Kidney (tissue), 13 donors: ENCODE measurements at regions not wholly inside any gene's neighbourhood (a gene's known extent, or its start where the extent isn't known, plus 50 kb on each side); places are given as distances from the start of the nearest gene placed in this dataset.

Source experiments
- DNase-seq, 5 donors: peaks; one replicate each; pipeline ENCODE4 v3.0.0-alpha.2; 2013 to 2020
- FAIRE-seq: peaks from 2 replicates; lab custom pipeline; 2012; peaks lifted over from hg19 to GRCh38; lab: Jason Lieb, UNC
- H3K27ac ChIP-seq, 2 donors: one replicate each; pipeline ENCODE4 v1.7.0; 2013; ENCODE audit warnings: low read depth in 2 of 2, low read length in 2 of 2, inconsistent platforms in 1 of 2
- H3K27me3 ChIP-seq: one replicate; pipeline ENCODE4 v1.7.1; 2013; ENCODE audit warnings: low read length, inconsistent platforms; ENCODE audit not compliant: control insufficient read depth, insufficient read depth
- H3K36me3 ChIP-seq, 3 donors: one replicate each; pipeline versions ENCODE4 v1.7.0 to v1.7.1; 2013; ENCODE audit warnings: low read length in 3 of 3, control low read depth in 1 of 3, inconsistent platforms in 1 of 3; ENCODE audit not compliant: insufficient read depth in 3 of 3, control insufficient read depth in 2 of 3
- H3K4me1 ChIP-seq, 3 donors: one replicate each; pipeline versions ENCODE4 v1.7.0 to v1.7.1; 2013; ENCODE audit warnings: low read length in 3 of 3, inconsistent platforms in 1 of 3, low read depth in 1 of 3; ENCODE audit not compliant: control insufficient read depth in 2 of 3, insufficient read depth in 2 of 3
- H3K4me3 ChIP-seq, 3 donors: one replicate each; pipeline versions ENCODE4 v1.7.0 to v1.8.1; 2013; ENCODE audit warnings: low read length in 3 of 3, control low read depth in 1 of 3, inconsistent platforms in 1 of 3
- H3K9ac ChIP-seq, 3 donors: one replicate each; pipeline versions ENCODE4 v1.7.0 to v1.7.1; 2013; ENCODE audit warnings: low read length in 3 of 3, control low read depth in 1 of 3, inconsistent platforms in 1 of 3
- H3K9me3 ChIP-seq, 3 donors: one replicate each; pipeline versions ENCODE4 v1.7.0 to v1.7.1; 2013; ENCODE audit warnings: low read length in 3 of 3, control low read depth in 1 of 3, inconsistent platforms in 1 of 3; ENCODE audit not compliant: control insufficient read depth in 2 of 3, insufficient read depth in 1 of 3
- CTCF ChIP-seq: IDR thresholded peaks from 3 replicates; pipeline ENCODE4 v1.5.1; 2012; ENCODE audit warnings: mild to moderate bottlenecking, moderate library complexity, borderline replicate concordance; ENCODE audit not compliant: insufficient read depth; ENCODE audit errors: extremely low read depth
- intact Hi-C: fragments of 100-400 bp; cut with DNase I; formaldehyde crosslinking; loops from one replicate; pipeline ENCODE4 v1.11.1; 2022
- donor health status: control.
- donor health status: control.
- donor health status: control.
- donor health status: control.
- donor health status: control.
- donor health status: DM: yes; HTN: yes; CAD: no.
- donor health status: Normal renal cell carcinoma (clear cell type).

- no peak overlapping the region for H3K4me3 ChIP-seq
- no peaks in the 10 kb centered on the region for H3K36me3 ChIP-seq
- DNase-seq (no peak), FAIRE-seq (no peak)
- H3K27ac ChIP-seq, result no peak overlapping the region
- TF ChIP-seq CTCF, result no peak
- H3K4me1 ChIP-seq, result no peaks in the 10 kb centered on the region
- no peak overlapping the region for H3K9ac ChIP-seq
- intact Hi-C loops, result no loop called here
- H3K27me3 ChIP-seq, result no peaks in the 10 kb centered on the region
- peaks cover 0 to 10% (median 0%) of the 10 kb centered on the region in 3 donors for H3K9me3 ChIP-seq
These were observed 93.6 kb downstream of the SNRPE start for GRCh38 chr1:203954788-203955552.

GRCh38 chr1:203968761-203969160 lies 104.2 kb upstream of the SOX13 start:
- H3K9me3 ChIP-seq, result no peaks in the 10 kb centered on the region
- H3K36me3 ChIP-seq, result no peaks in the 10 kb centered on the region
- no peak overlapping the region for H3K4me3 ChIP-seq
- no peak overlapping the region for H3K9ac ChIP-seq
- no peak for TF ChIP-seq CTCF
- intact Hi-C loops, result no loop called here
- H3K27ac ChIP-seq, result no peak overlapping the region
- no peak for DNase-seq
- no peak for FAIRE-seq
- no peaks in the 10 kb centered on the region for H3K4me1 ChIP-seq
- no peaks in the 10 kb centered on the region for H3K27me3 ChIP-seq

- Histone ChIP-seq H3K4me3 (no peak overlapping the region), H3K9me3 (peaks cover 0 to 4% (median 0%) of the 10 kb centered on the region in 3 donors), H3K4me1 (no peaks in the 10 kb centered on the region), H3K9ac (no peak overlapping the region), H3K27ac (no peak overlapping the region), H3K36me3 (no peaks in the 10 kb centered on the region), H3K27me3 (no peaks in the 10 kb centered on the region)
- FAIRE-seq, result no peak
- no peak for TF ChIP-seq CTCF
- no peak for DNase-seq
- intact Hi-C loops, result no loop called here
These were observed 103.1 kb upstream of the SOX13 start for GRCh38 chr1:203969846-203970245.
